T47D (cell line): ENCODE measurements at regions not wholly inside any gene's neighbourhood (a gene's known extent, or its start where the extent isn't known, plus 50 kb on each side); places are given as distances from the start of the nearest gene placed in this dataset.

Experiments
- DNase-seq, 2 experiments: peaks; one replicate each; pipeline versions ENCODE4 v3.0.0 to v3.0.0-alpha.2; 2011 to 2012; ENCODE audit warnings: low read depth in 1 of 2, low spot score in 1 of 2
- JUND ChIP-seq: IDR thresholded peaks from 2 replicates; pipeline ENCODE4 v1.6.1; 2012; ENCODE audit warnings: low read depth
- in situ Hi-C: cut with HindIII; loops from 2 replicates; pipeline ENCODE4 v1.10.0; 2016; ENCODE audit warnings: low sequenced_read_pairs, low pct_unique_long_range_greater_than_20kb

DNA sequence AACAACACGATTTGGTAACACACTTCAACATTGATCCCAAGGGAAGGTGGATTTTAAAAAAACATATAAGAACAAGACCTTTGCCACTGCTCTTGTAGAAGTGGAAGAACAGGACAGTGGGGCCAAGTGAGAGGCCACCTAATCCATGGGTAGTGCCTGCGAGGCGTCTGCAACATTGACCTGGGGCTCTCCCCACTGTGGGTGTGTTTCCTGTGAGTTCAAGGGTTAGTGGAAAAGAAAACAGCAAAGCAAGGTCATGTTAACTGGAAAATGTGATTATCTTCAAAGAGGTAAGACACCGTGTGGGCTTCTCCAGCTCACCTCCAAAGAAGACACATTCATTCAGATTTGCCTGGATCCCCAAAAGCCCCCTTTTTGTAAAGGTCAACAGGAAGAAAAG is 327.0 kb downstream of the UQCRFS1 start:
- in situ Hi-C loops = no loop called here
- no peak for TF ChIP-seq JUND
- no peak for DNase-seq

DNA sequence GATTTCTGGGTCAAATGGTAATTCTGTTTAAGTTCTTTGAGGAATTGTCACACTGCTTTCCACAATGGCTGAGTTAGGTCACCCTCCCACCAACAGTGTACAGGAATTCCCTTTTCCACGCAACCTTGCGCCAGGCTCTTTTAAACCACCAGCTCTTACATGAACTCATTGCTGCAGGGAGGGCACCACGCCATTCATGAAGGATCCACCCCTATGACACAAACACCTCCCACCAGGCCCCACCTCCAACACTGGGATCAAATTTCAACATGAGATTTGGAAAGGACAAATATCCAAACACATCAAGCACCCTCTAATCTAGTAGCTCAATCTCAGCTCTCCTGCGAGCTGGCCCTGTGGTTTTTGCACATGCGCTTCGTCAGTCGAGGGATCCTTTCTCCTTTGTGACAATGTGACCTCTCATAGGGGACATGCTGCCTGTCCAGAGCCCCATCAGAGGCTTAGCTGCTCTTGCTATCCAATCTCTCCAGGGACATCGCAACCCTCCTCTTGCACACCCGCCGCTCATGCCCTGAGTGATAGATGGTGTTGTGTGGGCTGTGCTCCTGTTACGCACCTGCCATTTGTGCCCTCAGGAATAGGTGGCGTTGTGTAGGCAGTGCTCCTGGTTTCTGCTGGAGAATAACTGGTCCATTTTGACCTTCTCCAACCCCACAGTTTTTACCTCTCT is 328.0 kb downstream of the UQCRFS1 start:
- TF ChIP-seq JUND = no peak
- peak in 1 of 2 experiments; percentile 21 for DNase-seq
- in situ Hi-C loops = no loop called here

DNA sequence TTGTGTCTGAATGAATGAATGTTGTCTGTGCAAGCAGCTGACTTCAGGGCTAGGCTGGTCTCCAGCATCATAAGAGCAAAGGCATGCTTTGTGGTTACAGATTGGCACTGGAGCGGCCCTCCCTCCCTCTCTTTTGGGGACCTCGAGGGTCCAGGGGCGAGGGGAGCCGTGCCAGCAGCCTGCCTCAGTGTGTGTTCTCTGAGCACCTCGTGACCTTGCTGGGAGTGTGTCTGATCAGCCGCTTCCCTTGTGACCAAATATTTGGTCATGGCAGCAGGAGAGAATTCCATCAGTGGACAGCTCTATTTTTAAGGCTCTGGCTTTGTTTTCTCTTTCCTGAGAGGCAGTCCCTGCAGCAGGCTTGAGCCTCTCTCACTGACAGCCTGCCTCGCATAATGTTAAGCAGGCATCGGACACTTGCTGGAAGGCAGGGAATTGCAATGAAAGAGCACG is 329.7 kb downstream of the UQCRFS1 start:
- DNase-seq = no peak
- in situ Hi-C loops = no loop called here
- TF ChIP-seq JUND = no peak

DNA sequence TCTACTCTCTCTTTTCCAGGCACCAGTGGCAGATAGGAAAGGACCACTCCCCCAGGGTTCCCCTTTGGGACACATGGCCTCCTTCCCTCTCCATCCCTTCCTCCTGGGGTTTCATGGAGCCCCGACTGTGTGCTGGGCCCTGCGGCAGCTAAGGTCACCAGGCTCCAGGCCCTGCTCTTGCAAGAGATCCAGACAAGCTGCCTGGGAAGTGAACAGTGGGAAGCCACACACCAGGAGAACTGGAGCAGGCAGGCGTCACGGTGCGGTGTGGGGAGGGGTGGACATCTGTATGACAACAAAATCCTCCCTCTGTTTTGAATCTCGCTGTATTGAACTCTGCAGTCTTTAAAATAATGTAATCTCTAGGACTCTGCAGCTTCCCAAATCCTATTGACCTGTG is 330.1 kb downstream of the UQCRFS1 start:
- in situ Hi-C loops = no loop called here
- DNase-seq = no peak
- TF ChIP-seq JUND = no peak

DNA sequence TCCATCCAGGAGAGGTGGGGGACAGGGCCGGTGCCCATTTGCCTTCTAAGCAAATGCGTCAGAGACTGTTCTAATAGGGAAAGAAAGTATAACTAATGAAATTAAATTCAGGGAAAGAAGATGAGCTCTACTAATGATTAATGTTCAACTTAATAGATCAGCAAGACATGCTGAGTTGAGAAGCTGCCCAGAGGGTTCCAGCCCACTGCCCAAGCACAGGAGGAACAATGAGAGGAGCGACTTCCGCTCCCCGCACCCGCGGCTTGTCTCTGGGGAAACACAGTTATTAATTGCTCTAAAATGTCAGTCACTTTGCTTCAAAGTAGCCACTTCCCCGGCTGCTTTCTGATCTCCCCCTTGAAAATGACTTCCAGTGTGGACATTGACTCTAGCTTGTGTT is 331.3 kb downstream of the UQCRFS1 start:
- in situ Hi-C loops = no loop called here
- no peak for DNase-seq
- no peak for TF ChIP-seq JUND

DNA sequence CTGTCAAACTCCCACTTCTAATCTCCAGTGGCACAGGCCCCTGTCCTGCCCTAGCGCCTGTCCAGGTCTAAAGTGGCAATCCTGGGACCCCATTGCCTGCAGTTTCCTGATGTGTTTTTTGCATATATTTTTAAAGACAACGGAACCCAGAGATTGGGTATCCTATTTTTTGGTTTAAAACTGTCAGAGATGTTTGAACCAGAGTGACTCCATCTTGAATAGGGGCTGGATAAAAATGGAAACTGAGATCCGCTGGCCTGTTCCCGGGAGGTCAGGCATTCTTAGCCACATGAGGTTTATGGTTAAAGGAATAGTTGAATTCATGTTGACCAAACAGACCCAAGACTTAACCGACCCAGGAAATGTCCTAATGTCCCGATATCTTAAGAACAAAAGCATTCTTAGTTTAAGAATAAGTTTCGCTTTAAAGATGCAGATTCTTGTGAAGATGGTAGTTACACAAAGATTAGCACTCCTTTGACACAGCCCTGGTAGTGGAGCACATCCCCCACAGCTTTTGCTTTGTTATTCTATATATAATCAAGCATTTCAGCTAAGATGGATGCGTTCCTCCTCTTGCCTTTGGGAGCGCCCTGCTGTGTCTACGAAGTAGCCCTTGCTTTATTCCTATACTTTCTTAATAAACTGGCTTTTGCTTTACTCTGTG is 332.1 kb downstream of the UQCRFS1 start:
- no peak for TF ChIP-seq JUND
- no peak for DNase-seq
- in situ Hi-C loops = no loop called here

DNA sequence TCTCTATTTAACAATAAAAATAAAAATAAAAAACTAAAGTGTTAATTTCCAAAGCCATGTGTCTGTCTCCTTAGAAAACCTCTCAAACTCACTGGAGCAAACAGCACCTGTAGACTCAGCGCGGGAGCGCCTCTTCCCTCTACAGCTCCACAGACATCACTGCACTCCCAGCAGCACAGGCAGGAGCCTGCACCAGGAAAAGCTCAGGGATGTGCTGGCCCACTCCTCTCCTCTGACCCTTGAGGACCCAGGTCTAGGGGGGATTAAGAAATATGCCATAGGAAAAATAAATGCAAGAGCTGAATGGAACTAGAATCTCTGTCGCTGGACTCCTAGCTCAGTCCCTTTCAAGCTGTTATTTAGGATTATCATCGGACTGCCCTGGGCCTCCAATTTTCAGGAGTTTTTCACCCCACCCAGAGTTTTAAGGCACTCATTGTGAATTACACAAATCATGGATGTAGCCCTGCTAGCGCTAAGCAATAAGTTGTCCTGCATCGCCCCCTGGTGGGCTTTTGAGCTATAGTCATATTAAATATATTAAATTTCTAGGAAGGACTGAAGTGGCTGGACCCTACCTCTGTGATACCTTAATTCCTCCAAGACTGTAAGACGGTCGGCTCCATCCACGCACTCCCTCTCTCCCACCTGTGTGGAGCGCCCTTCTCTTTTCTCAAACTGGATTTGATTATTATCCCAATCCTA is 333.9 kb downstream of the UQCRFS1 start:
- in situ Hi-C loops = no loop called here
- peak; percentile 21 to 76 for DNase-seq
- no peak for TF ChIP-seq JUND

DNA sequence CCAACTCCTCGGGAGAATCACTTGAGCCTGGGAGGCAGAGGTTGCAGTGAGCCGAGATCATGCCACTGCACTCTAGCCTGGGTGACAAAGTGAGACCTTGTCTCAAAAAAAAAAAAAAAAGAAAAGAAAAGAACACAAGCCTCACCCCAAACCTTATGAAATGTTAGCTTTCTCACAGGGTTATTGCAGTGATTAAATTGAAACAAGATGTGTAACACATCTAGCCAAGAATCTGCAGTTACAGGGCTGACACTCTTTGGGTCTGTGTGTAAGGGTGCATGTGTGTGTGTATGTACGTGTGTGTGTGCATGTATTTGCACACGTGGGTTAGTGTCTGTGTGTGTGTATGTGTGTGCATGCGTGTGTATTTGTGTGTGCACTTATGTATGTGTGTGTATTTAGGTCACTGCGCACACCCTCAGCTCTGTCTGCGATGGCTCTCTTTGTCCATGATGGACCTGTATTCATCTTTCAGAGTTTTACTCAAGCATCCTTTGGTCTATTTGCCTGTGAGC is 336.3 kb downstream of the UQCRFS1 start:
- no peak for TF ChIP-seq JUND
- in situ Hi-C loops = no loop called here
- DNase-seq = no peak

DNA sequence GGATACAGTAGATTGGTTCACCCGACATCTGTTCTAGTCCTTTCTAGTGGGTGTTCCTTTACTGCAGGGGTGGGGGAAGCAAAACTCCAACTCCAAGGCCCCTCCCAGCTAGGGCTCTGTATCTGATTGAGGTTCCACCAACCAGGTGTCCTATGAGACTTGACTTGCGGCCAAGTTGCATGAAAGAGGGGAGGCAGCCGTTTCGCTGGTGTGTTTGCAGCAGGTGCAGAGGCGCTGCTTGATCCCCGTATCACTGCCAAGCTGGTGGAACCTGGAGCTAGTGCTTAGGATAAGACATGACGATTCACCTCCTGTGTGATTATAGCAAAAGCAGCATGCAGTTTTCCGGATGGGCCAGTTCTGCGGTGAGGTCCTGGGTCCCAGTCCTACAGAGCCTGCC is 338.2 kb downstream of the UQCRFS1 start:
- no peak for DNase-seq
- in situ Hi-C loops = no loop called here
- TF ChIP-seq JUND = no peak

DNA sequence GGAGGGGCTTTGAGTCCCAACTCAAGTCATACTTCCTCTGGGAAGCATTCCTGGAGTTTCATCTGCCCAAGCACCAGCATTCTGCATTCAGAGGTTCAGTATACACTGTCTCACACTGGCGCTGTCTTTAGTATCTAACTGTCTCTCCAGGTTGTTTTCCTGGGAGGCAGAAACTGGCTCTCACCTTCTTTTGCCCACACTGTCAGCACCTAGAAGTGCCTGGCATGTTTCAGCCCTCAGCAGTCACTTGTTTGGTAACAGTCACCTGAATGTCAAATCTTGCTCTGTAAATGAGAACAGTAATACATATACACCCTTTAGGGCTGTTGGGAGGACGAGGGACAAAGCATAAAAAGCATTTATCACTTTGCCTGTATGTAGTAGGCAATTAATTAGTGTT is 339.6 kb downstream of the UQCRFS1 start:
- TF ChIP-seq JUND = no peak
- no peak for DNase-seq
- in situ Hi-C loops = no loop called here

DNA sequence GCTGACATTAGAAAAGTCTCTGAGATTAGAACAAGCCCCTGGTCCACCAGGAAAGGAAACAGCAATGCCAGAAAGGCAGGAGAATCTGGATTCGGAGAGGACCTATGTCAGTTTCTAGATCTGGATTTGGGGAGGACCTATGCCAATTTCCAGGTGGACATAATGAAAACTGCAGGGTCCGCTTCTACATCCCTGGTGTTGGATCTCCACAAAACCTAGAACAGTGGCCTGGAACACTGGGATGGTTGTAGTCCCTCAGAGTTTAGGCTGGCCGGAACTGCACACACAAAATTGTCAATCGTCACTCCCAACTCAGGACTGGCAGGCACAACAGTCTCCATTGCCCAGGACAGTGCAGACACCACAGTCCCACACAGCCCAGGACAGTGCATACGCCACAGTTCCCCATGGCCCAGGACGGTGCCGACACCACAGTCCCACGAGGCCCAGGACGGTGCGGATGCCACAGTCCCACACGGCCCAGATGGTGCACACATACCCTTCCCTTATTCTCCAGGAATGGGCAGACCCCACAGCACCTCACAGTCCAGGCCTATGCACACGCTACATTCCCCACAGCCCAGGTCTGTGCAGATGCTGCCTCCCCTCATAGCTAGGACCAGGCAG is 341.7 kb downstream of the UQCRFS1 start:
- TF ChIP-seq JUND = no peak
- DNase-seq = no peak
- in situ Hi-C loops = no loop called here

DNA sequence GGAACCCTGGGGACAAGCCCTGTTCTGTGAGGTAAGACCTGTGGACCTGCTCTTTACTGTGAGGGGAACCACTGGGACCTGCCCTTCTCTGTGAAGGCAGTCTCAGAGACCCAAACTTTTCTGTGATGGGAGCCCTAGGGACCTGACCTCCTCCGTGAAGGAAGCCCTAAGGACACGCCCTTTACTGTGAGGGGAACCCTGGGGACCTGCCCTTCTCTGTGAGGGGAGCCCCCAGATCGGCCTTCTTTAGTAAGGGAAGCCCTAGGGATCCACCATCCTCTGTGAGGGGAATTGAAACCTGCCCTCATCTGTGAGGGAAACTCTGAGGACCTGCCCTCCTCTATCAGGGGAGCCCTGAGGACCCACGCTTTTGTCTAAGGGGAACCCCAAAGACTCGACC is 343.5 kb downstream of the UQCRFS1 start:
- TF ChIP-seq JUND = no peak
- DNase-seq = no peak
- in situ Hi-C loops = no loop called here
